SU-DHL-6 (cell line): ENCODE measurements at regions not wholly inside any gene's neighbourhood (a gene's known extent, or its start where the extent isn't known, plus 50 kb on each side); places are given as distances from the start of the nearest gene placed in this dataset.

Experiments used
- H2AFZ ChIP-seq: fragments of 200-600 bp; sonication (generic); 2 replicates; pipeline ENCODE4 v1.6.1; 2014; ENCODE audit warnings: low read depth, mild to moderate bottlenecking, moderate library complexity, mixed read lengths, antibody characterized with exemption, low read length; ENCODE audit not compliant: severe bottlenecking
- H3F3A ChIP-seq: fragments of 200-600 bp; shearing (Covaris generic); 2 replicates; pipeline ENCODE4 v1.6.0; 2016; ENCODE audit warnings: antibody characterized with exemption, mild to moderate bottlenecking; ENCODE audit not compliant: insufficient read depth
- H3K27ac ChIP-seq: fragments of 200-600 bp; sonication (generic); 2 replicates; pipeline ENCODE4 v1.5.1; 2016; ENCODE audit warnings: low read depth, mild to moderate bottlenecking, low read length, moderate library complexity, mixed read lengths
- H3K27me3 ChIP-seq: fragments of 200-600 bp; sonication (generic), shearing (Covaris generic); 2 replicates; pipeline ENCODE4 v1.6.0; 2014; ENCODE audit warnings: mild to moderate bottlenecking, low read length
- H3K36me3 ChIP-seq: fragments of 200-600 bp; sonication (generic); 2 replicates; pipeline ENCODE4 v1.6.1; 2014; ENCODE audit warnings: mild to moderate bottlenecking, low read length, mixed read lengths
- H3K4me2 ChIP-seq: fragments of 300-600, 200-600 bp; shearing (Covaris generic), sonication (generic); 2 replicates; pipeline ENCODE4 v1.6.0; 2014; ENCODE audit warnings: low read length, low read depth, mild to moderate bottlenecking; ENCODE audit not compliant: poor library complexity, severe bottlenecking
- H3K4me3 ChIP-seq: fragments of 200-600 bp; sonication (generic); 2 replicates; pipeline ENCODE4 v1.5.1; 2014; ENCODE audit warnings: antibody characterized with exemption, low read length, mild to moderate bottlenecking, mixed read lengths; ENCODE audit not compliant: insufficient read depth, poor library complexity, severe bottlenecking
- H3K79me2 ChIP-seq: fragments of 200-600 bp; sonication (generic); 2 replicates; pipeline ENCODE4 v1.6.1; 2014; ENCODE audit warnings: mild to moderate bottlenecking, low read length, moderate library complexity; ENCODE audit not compliant: insufficient read depth
- H3K9ac ChIP-seq: fragments of 200-600 bp; sonication (generic); 2 replicates; pipeline ENCODE4 v1.7.0; 2014; ENCODE audit warnings: mild to moderate bottlenecking, low read length
- H3K9me2 ChIP-seq: fragments of 200-600 bp; sonication (generic); replicated peaks from 2 replicates; pipeline ENCODE4 v1.6.1; 2014; ENCODE audit warnings: low read length; ENCODE audit not compliant: insufficient read depth
- H3K9me3 ChIP-seq: fragments of 200-600 bp; sonication (generic); 2 replicates; pipeline ENCODE4 v1.6.1; 2014; ENCODE audit warnings: low read length, mixed read lengths; ENCODE audit not compliant: insufficient read depth
- H4K20me1 ChIP-seq: fragments of 200-600 bp; sonication (generic); 2 replicates; pipeline ENCODE4 v1.6.1; 2014; ENCODE audit warnings: low read depth, mild to moderate bottlenecking, antibody characterized with exemption, low read length, moderate library complexity, mixed read lengths
- EZH2phosphoT487 ChIP-seq: fragments of 200-600 bp; sonication (generic), shearing (Covaris generic); conservative IDR thresholded peaks from 2 replicates; pipeline ENCODE4 v1.6.1; 2018; ENCODE audit warnings: mild to moderate bottlenecking, antibody characterized with exemption, low read length, moderate library complexity, mixed read lengths
- TF ChIP-seq, protein P1 (sequence below): fragments of 200-600 bp; sonication (generic); IDR thresholded peaks from one replicate; pipeline ENCODE4 v1.5.1; 2017; ENCODE audit warnings: antibody characterized with exemption, mild to moderate bottlenecking, low read length, moderate library complexity; ENCODE audit not compliant: insufficient read depth, poor library complexity, severe bottlenecking

DNA sequence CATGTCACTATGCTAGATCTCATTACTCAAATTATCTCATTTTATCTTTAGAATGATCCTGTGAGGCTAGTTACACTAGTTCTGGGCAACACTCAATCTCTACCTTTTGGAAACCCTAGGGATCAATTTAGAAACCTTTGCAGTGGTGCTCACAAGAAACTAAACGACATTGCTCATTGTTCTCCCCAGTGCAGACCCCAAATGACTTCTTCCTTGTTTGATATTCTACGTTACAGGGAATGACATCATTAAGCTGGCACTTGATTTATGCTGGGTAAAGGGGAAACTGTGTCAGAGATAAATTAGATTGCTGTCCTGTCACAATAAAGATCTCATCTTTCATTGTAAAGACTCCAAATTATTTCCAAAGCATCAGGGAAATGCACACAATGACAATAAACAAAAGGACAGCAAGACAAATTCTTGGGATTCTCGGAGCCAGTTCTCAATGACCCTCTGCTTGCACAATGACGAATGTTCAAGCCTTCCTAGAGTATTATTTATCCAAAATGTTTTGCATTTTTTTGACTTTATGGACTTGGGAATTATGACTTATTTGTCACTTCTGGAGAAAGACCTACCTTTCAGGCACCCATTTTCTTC is 1121.8 kb upstream of the TENM4 start:
- H3K9me2 ChIP-seq: no peaks in the 10 kb centered on the region
- H3K4me3 ChIP-seq: no peak overlapping the region
- H4K20me1 ChIP-seq: no peaks in the 10 kb centered on the region
- H3K4me2 ChIP-seq: no peak overlapping the region
- TF ChIP-seq EZH2phosphoT487: no peak
- TF ChIP-seq, protein P1, sequence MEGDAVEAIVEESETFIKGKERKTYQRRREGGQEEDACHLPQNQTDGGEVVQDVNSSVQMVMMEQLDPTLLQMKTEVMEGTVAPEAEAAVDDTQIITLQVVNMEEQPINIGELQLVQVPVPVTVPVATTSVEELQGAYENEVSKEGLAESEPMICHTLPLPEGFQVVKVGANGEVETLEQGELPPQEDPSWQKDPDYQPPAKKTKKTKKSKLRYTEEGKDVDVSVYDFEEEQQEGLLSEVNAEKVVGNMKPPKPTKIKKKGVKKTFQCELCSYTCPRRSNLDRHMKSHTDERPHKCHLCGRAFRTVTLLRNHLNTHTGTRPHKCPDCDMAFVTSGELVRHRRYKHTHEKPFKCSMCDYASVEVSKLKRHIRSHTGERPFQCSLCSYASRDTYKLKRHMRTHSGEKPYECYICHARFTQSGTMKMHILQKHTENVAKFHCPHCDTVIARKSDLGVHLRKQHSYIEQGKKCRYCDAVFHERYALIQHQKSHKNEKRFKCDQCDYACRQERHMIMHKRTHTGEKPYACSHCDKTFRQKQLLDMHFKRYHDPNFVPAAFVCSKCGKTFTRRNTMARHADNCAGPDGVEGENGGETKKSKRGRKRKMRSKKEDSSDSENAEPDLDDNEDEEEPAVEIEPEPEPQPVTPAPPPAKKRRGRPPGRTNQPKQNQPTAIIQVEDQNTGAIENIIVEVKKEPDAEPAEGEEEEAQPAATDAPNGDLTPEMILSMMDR: no peak
- no peaks in the 10 kb centered on the region for H3K79me2 ChIP-seq
- H3K9ac ChIP-seq: no peak overlapping the region
- H3F3A ChIP-seq: no peaks in the 10 kb centered on the region
- H3K27ac ChIP-seq: no peak overlapping the region
- no peaks in the 10 kb centered on the region for H3K9me3 ChIP-seq
- H3K27me3 ChIP-seq: no peaks in the 10 kb centered on the region
- H2AFZ ChIP-seq: no peak overlapping the region
- no peaks in the 10 kb centered on the region for H3K36me3 ChIP-seq

DNA sequence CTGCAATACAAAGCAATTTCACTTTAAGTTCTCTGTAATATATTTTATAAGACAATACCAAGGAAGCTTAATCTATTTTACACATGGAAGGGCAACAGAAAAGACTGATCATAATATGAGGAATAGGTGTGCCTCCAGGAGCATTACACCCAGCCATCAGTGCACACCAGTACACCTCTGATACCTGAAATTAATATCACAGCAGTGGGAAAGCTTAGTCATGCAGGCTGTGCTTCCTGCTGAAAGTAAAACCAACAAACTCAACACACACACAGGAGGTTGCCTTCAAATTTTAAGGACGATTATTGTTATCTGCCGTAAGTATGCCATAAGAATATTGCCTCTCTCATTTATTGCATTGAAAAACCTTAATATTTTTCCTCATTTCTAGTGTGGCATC is 1119.1 kb upstream of the TENM4 start:
- H3K36me3 ChIP-seq: no peaks in the 10 kb centered on the region
- no peak overlapping the region for H3K4me2 ChIP-seq
- H3K27me3 ChIP-seq: no peaks in the 10 kb centered on the region
- TF ChIP-seq EZH2phosphoT487: no peak
- TF ChIP-seq, protein P1: no peak
- no peak overlapping the region for H3K4me3 ChIP-seq
- H3K27ac ChIP-seq: no peak overlapping the region
- no peaks in the 10 kb centered on the region for H3K9me3 ChIP-seq
- H4K20me1 ChIP-seq: no peaks in the 10 kb centered on the region
- H2AFZ ChIP-seq: no peak overlapping the region
- no peak overlapping the region for H3K9ac ChIP-seq
- no peaks in the 10 kb centered on the region for H3F3A ChIP-seq
- no peaks in the 10 kb centered on the region for H3K9me2 ChIP-seq
- H3K79me2 ChIP-seq: no peaks in the 10 kb centered on the region

DNA sequence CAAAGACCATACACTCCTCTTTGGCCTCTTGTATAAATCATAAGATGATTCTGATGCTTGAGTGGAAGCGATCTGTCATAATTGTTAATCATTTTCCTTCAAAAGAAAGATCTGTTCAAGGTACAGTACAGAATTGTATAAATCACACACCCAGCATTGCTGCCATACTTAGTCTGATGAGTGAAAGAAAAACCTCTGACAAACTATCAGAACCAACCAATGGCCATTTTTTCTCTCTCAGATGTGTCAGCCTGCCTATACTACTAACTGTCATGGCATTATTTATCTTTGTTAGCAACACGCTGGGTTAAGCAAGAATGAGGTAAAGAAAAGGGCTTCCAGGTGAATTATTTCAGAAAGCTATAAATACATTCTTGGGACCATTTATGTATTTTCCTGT is 1112.7 kb upstream of the TENM4 start:
- no peak overlapping the region for H3K27ac ChIP-seq
- no peaks in the 10 kb centered on the region for H3K36me3 ChIP-seq
- no peak overlapping the region for H2AFZ ChIP-seq
- no peaks in the 10 kb centered on the region for H3K27me3 ChIP-seq
- no peaks in the 10 kb centered on the region for H3K9me3 ChIP-seq
- H3K9me2 ChIP-seq: no peaks in the 10 kb centered on the region
- no peaks in the 10 kb centered on the region for H3K79me2 ChIP-seq
- no peak overlapping the region for H3K9ac ChIP-seq
- no peak overlapping the region for H3K4me2 ChIP-seq
- no peaks in the 10 kb centered on the region for H3F3A ChIP-seq
- no peak overlapping the region for H3K4me3 ChIP-seq
- TF ChIP-seq, protein P1: no peak
- TF ChIP-seq EZH2phosphoT487: no peak
- H4K20me1 ChIP-seq: no peaks in the 10 kb centered on the region
